GM19455 (cell line): ENCODE measurements at regions not wholly inside any gene's neighbourhood (a gene's known extent, or its start where the extent isn't known, plus 50 kb on each side); places are given as distances from the start of the nearest gene placed in this dataset.
"Not testable (repeated sequence)": the region's sequence is repeated elsewhere in the genome, so short reads cannot be mapped to it uniquely, and the experiment has no call there.

ENCODE experiments used
- ATAC-seq: cut with Tn5 transposase; IDR thresholded peaks from one replicate; pipeline ENCODE4 v1.9.1; 2021; ENCODE audit not compliant: unreplicated experiment

GRCh38 chr14:38721822-38722431, 381.1 kb downstream of the SEC23A start:
- no peak for ATAC-seq

GRCh38 chr14:38718519-38718918, 384.5 kb downstream of the SEC23A start:
- ATAC-seq: no peak

GRCh38 chr14:38716926-38717325, 386.1 kb downstream of the SEC23A start:
- ATAC-seq: no peak

- ATAC-seq: no peak
Observed at GRCh38 chr14:38710881-38711280, 392.2 kb downstream of the SEC23A start.

- no peak for ATAC-seq
Observed at GRCh38 chr14:38710196-38710595, 392.8 kb downstream of the SEC23A start.

GRCh38 chr14:38705220-38705619, 397.8 kb downstream of the SEC23A start:
- no peak for ATAC-seq

- no peak for ATAC-seq
Observed at GRCh38 chr14:38704220-38704619, 398.8 kb downstream of the SEC23A start.

GRCh38 chr14:38696925-38697324, 406.1 kb downstream of the SEC23A start:
- no peak for ATAC-seq

GRCh38 chr14:38693423-38693822, 409.6 kb downstream of the SEC23A start:
- no peak for ATAC-seq

- ATAC-seq: no peak
Observed at GRCh38 chr14:38669027-38669426, 413.1 kb upstream of the CLEC14A start.

- ATAC-seq: no peak
Observed at GRCh38 chr14:38663382-38663781, 407.5 kb upstream of the CLEC14A start.

- no peak for ATAC-seq
Observed at GRCh38 chr14:38662781-38663180, 406.9 kb upstream of the CLEC14A start.

- no peak for ATAC-seq
Observed at GRCh38 chr14:38646391-38646790, 390.5 kb upstream of the CLEC14A start.

- not testable (repeated sequence) for ATAC-seq
Observed at GRCh38 chr14:38634913-38635312, 379.0 kb upstream of the CLEC14A start.

- no peak for ATAC-seq
Observed at GRCh38 chr14:38629412-38629811, 373.5 kb upstream of the CLEC14A start.

GRCh38 chr14:38627163-38627562, 371.3 kb upstream of the CLEC14A start:
- no peak for ATAC-seq

- ATAC-seq: no peak
Observed at GRCh38 chr14:38623661-38624060, 367.8 kb upstream of the CLEC14A start.

GRCh38 chr14:38618514-38618913, 362.6 kb upstream of the CLEC14A start:
- no peak for ATAC-seq

- no peak for ATAC-seq
Observed at GRCh38 chr14:38616959-38617358, 361.1 kb upstream of the CLEC14A start.

- no peak for ATAC-seq
Observed at GRCh38 chr14:38611928-38612327, 356.0 kb upstream of the CLEC14A start.

- no peak for ATAC-seq
Observed at GRCh38 chr14:38608244-38608643, 352.4 kb upstream of the CLEC14A start.

GRCh38 chr14:38605193-38606114, 349.6 kb upstream of the CLEC14A start:
- ATAC-seq: no peak
